ENCODE measurements at regions not wholly inside any gene's neighbourhood (a gene's known extent, or its start where the extent isn't known, plus 50 kb on each side); places are given as distances from the start of the nearest gene placed in this dataset.

DNA sequence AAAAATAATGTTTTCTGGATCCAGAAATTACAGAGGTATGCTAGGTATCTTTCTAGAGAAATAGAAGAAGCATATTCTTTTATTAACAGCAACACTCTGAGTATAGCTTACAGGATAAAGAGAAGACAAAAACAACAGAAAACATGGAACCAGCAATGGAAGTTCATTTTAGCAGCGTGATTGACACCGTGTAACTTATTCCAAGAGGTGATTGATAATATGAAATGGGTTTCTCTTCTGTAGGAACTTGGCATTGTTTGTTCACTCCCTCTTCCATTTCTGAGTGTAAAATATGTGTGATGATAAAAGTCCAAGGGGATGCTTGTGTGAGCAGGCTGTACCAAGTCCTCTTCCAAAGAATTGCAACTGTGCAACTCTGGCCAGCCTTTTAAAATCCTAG, 303.0 kb downstream of the COL12A1 start:
- no peak for DNase-seq (ENCODE audit: low spot score)

DNA sequence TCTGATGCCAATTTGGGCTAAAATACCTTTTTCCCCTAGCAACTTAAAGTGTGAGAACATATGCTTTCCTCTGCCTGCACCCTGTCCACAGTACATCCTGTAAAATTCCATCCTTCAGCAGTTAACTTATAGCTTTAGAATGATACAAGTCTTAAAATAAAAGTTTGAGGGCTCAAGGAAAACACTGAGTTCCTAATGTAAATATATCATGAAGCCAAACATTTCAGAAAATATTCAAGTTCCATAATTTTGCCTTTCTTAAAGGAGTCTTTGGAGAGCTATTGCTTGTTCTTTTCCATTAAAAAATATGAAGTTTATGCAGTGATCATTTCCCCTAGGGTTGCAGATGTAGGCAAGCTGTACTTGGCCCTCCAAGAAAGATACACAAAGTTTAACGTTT, 303.8 kb downstream of the COL12A1 start:
- peaks cover 58% of the 10 kb centered on the region for H3K9me3 Mint-ChIP-seq (ENCODE audit: low read depth)
- no peak for DNase-seq (ENCODE audit: low spot score)
- H3K27me3 Mint-ChIP-seq (ENCODE audit: low read depth) = no peaks in the 10 kb centered on the region
- peaks cover 39% of the 10 kb centered on the region for H3K4me1 Mint-ChIP-seq (ENCODE audit: low read depth)
- TF ChIP-seq, protein P1, sequence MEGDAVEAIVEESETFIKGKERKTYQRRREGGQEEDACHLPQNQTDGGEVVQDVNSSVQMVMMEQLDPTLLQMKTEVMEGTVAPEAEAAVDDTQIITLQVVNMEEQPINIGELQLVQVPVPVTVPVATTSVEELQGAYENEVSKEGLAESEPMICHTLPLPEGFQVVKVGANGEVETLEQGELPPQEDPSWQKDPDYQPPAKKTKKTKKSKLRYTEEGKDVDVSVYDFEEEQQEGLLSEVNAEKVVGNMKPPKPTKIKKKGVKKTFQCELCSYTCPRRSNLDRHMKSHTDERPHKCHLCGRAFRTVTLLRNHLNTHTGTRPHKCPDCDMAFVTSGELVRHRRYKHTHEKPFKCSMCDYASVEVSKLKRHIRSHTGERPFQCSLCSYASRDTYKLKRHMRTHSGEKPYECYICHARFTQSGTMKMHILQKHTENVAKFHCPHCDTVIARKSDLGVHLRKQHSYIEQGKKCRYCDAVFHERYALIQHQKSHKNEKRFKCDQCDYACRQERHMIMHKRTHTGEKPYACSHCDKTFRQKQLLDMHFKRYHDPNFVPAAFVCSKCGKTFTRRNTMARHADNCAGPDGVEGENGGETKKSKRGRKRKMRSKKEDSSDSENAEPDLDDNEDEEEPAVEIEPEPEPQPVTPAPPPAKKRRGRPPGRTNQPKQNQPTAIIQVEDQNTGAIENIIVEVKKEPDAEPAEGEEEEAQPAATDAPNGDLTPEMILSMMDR (IDR thresholded peaks at IDR 0.05) = no peak
- H3K36me3 Mint-ChIP-seq (ENCODE audit: low read depth) = peaks cover 51% of the 10 kb centered on the region
- H3K27ac Mint-ChIP-seq (ENCODE audit: unreplicated experiment) = peak overlapping the region; percentile 72
- no peak overlapping the region for H3K4me3 Mint-ChIP-seq (ENCODE audit: unreplicated experiment)

More for the DNA sequence above, 303.0 kb downstream of the COL12A1 start:
- Mint-ChIP-seq H3K4me3 (ENCODE audit: unreplicated experiment) (no peak overlapping the region), H3K4me1 (ENCODE audit: low read depth) (peaks cover 39% of the 10 kb centered on the region), H3K27ac (ENCODE audit: unreplicated experiment) (peak overlapping the region; percentile 67), H3K9me3 (ENCODE audit: low read depth) (peaks cover 51% of the 10 kb centered on the region), H3K36me3 (ENCODE audit: low read depth) (peaks cover 44% of the 10 kb centered on the region), H3K27me3 (ENCODE audit: low read depth) (no peaks in the 10 kb centered on the region)
- TF ChIP-seq, protein P1 (IDR thresholded peaks at IDR 0.05) = no peak

DNA sequence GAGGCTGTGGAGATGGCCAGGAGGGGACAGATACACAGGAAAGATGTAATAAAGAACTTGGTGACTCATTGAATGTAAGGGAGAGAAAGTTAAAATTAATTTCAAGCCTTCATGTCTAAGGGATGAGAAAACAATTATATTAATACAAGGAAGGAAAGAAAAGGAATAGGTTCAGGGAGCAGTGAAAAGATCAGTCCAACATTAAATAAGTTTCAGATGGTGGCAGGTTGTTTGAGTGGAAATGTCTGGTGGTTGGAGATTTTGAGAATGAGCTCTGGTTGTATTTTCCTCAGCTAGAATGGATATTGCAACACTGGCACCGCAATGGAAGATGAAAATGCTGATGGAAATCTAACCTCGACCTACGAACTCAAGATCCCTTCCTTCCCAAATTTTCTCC, 304.3 kb downstream of the COL12A1 start:
- TF ChIP-seq, protein P1 (IDR thresholded peaks at IDR 0.05) = no peak
- H3K4me1 Mint-ChIP-seq (ENCODE audit: low read depth) = peaks cover 39% of the 10 kb centered on the region
- peaks cover 59% of the 10 kb centered on the region for H3K9me3 Mint-ChIP-seq (ENCODE audit: low read depth)
- H3K27me3 Mint-ChIP-seq (ENCODE audit: low read depth) = no peaks in the 10 kb centered on the region
- peaks cover 51% of the 10 kb centered on the region for H3K36me3 Mint-ChIP-seq (ENCODE audit: low read depth)
- no peak overlapping the region for H3K4me3 Mint-ChIP-seq (ENCODE audit: unreplicated experiment)
- peak overlapping the region; percentile 72 for H3K27ac Mint-ChIP-seq (ENCODE audit: unreplicated experiment)
- no peak for DNase-seq (ENCODE audit: low spot score)

DNA sequence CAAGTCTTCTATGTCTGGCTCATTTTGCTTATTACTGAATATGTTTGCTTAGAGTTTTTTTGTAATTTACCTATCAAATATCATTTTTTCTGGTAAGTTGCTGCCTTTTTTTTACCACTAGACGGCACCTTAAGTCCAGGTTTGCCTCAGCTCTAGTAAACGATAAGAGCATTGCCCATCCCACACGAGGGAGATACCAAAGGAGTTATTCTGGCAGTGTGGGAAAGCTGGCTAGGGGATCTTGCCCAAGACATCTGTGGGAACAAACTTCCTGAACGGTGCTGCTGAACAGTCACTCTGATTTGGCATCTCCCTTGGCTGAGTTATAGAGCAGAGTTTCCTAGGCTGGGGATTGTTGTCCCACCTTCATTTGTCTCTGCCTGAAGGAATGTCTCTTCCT, 306.4 kb downstream of the COL12A1 start:
- H3K9me3 Mint-ChIP-seq (ENCODE audit: low read depth) = peaks cover 55% of the 10 kb centered on the region
- H3K4me1 Mint-ChIP-seq (ENCODE audit: low read depth) = peaks cover 51% of the 10 kb centered on the region

DNA sequence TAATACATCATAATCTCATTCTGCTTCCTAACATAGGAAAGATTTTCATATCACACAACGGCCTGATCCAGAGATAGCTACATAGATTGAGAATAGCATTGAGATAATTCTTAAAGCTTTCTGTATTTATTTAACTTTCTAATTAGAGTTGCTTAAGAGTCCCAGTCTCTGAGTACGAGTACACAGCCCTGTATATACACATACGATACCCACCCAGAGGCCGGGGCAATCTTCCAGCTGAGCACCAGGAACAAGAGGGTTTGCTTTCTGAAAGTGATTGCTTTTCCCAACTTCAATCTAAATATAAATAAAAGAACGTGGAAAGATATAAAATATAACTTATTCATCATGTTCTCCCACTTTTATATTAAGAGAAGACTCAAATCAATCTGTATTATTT, 313.8 kb downstream of the COL12A1 start:
- Mint-ChIP-seq H3K27me3 (ENCODE audit: low read depth) (no peaks in the 10 kb centered on the region), H3K36me3 (ENCODE audit: low read depth) (peaks cover 17% of the 10 kb centered on the region), H3K4me3 (ENCODE audit: unreplicated experiment) (no peak overlapping the region), H3K4me1 (ENCODE audit: low read depth) (peaks cover 57% of the 10 kb centered on the region), H3K27ac (ENCODE audit: unreplicated experiment) (peak overlapping the region; percentile 79), H3K9me3 (ENCODE audit: low read depth) (peaks cover 34% of the 10 kb centered on the region)
- DNase-seq (ENCODE audit: low spot score) = no peak
- TF ChIP-seq, protein P1 (IDR thresholded peaks at IDR 0.05) = no peak

More for the DNA sequence above, 306.4 kb downstream of the COL12A1 start:
- Mint-ChIP-seq H3K36me3 (ENCODE audit: low read depth) (peaks cover 46% of the 10 kb centered on the region), H3K27ac (ENCODE audit: unreplicated experiment) (peak overlapping the region; percentile 29), H3K4me3 (ENCODE audit: unreplicated experiment) (no peak overlapping the region), H3K27me3 (ENCODE audit: low read depth) (no peaks in the 10 kb centered on the region)
- DNase-seq (ENCODE audit: low spot score) = no peak
- TF ChIP-seq, protein P1 (IDR thresholded peaks at IDR 0.05) = peak; percentile 30

All from chondrocyte (in vitro differentiated cells).